Ishikawa (cell line): ENCODE measurements at regions not wholly inside any gene's neighbourhood (a gene's known extent, or its start where the extent isn't known, plus 50 kb on each side); places are given as distances from the start of the nearest gene placed in this dataset.

ENCODE experiments used
- CEBPB ChIP-seq: IDR thresholded peaks from 2 replicates; pipeline ENCODE4 v1.6.1; 2012
- EP300 ChIP-seq: IDR thresholded peaks from 2 replicates; pipeline ENCODE4 v1.6.1; 2012; ENCODE audit warnings: borderline replicate concordance
- FOXM1 ChIP-seq: IDR thresholded peaks from 2 replicates; pipeline ENCODE4 v1.6.1; 2012; ENCODE audit warnings: low read depth, borderline replicate concordance
- MAX ChIP-seq: IDR thresholded peaks from 2 replicates; pipeline ENCODE4 v1.6.1; 2012
- RAD21 ChIP-seq: IDR thresholded peaks from 2 replicates; pipeline ENCODE4 v1.6.1; 2012; ENCODE audit warnings: low read depth
- TAF1 ChIP-seq: IDR thresholded peaks from 2 replicates; pipeline ENCODE4 v1.6.1; 2012; ENCODE audit warnings: low read depth, mild to moderate bottlenecking
- USF1 ChIP-seq: IDR thresholded peaks from 2 replicates; pipeline ENCODE4 v1.6.1; 2012
- YY1 ChIP-seq: IDR thresholded peaks from 2 replicates; pipeline ENCODE4 v1.6.1; 2012; ENCODE audit warnings: low read depth

GRCh38 chrX:7263961-7264360 is 116.0 kb upstream of the PUDP start:
- TF ChIP-seq EP300, result no peak
- TF ChIP-seq USF1, result no peak
- TF ChIP-seq MAX, result no peak
- TF ChIP-seq YY1, result no peak
- TF ChIP-seq CEBPB, result no peak
- TF ChIP-seq RAD21, result no peak
- no peak for TF ChIP-seq FOXM1
- TF ChIP-seq TAF1, result no peak
